ENCODE measurements at regions not wholly inside any gene's neighbourhood (a gene's known extent, or its start where the extent isn't known, plus 50 kb on each side); places are given as distances from the start of the nearest gene placed in this dataset.

- WGBS, 2 experiments (ENCODE audit: insufficient coverage in 2 of 2), result 86 to 87% methylated on average over 1 to 3 of the region's 7 CpGs
- Histone ChIP-seq H3K9me3 (ENCODE audit: control insufficient read depth, low read length) (no peaks in the 10 kb centered on the region), H3K4me3 (ENCODE audit: extremely low read depth, insufficient read depth, low read length, poor library complexity, severe bottlenecking) (no peak overlapping the region), H3K27ac (ENCODE audit: low read depth, low read length, severe bottlenecking) (no peak overlapping the region), H3K4me1 (ENCODE audit: control insufficient read depth, insufficient read depth, low read length, poor library complexity, severe bottlenecking) (no peaks in the 10 kb centered on the region), H3K36me3 (ENCODE audit: control insufficient read depth, insufficient read depth, low read length) (no peaks in the 10 kb centered on the region)
Measured at GRCh38 chr1:239297910-239298309, 88.5 kb upstream of the CHRM3 start.

GRCh38 chr1:239293350-239294110 lies 92.8 kb upstream of the CHRM3 start:
- H3K4me1 ChIP-seq (ENCODE audit: control insufficient read depth, insufficient read depth, low read length, poor library complexity, severe bottlenecking), result no peaks in the 10 kb centered on the region
- no peak overlapping the region for H3K27ac ChIP-seq (ENCODE audit: low read depth, low read length, severe bottlenecking)
- WGBS, 2 experiments (ENCODE audit: insufficient coverage in 2 of 2), result 84 to 90% methylated on average over 5 of the region's 7 CpGs

GRCh38 chr1:239288820-239289554 lies 97.4 kb upstream of the CHRM3 start:
- WGBS, 2 experiments (ENCODE audit: insufficient coverage in 2 of 2), result 71 to 75% methylated on average over 1 of the region's 1 CpG
- H3K27ac ChIP-seq (ENCODE audit: low read depth, low read length, severe bottlenecking), result no peak overlapping the region
- no peaks in the 10 kb centered on the region for H3K36me3 ChIP-seq (ENCODE audit: control insufficient read depth, insufficient read depth, low read length)
- H3K4me1 ChIP-seq (ENCODE audit: control insufficient read depth, insufficient read depth, low read length, poor library complexity, severe bottlenecking), result no peaks in the 10 kb centered on the region
- H3K4me3 ChIP-seq (ENCODE audit: extremely low read depth, insufficient read depth, low read length, poor library complexity, severe bottlenecking), result no peak overlapping the region
- H3K9me3 ChIP-seq (ENCODE audit: control insufficient read depth, low read length), result no peaks in the 10 kb centered on the region

More at GRCh38 chr1:239293350-239294110, 92.8 kb upstream of the CHRM3 start:
- Histone ChIP-seq H3K36me3 (ENCODE audit: control insufficient read depth, insufficient read depth, low read length) (no peaks in the 10 kb centered on the region), H3K9me3 (ENCODE audit: control insufficient read depth, low read length) (no peaks in the 10 kb centered on the region), H3K4me3 (ENCODE audit: extremely low read depth, insufficient read depth, low read length, poor library complexity, severe bottlenecking) (no peak overlapping the region)

GRCh38 chr1:239287296-239287695 lies 99.1 kb upstream of the CHRM3 start:
- Histone ChIP-seq H3K4me3 (ENCODE audit: extremely low read depth, insufficient read depth, low read length, poor library complexity, severe bottlenecking) (no peak overlapping the region), H3K27ac (ENCODE audit: low read depth, low read length, severe bottlenecking) (no peak overlapping the region), H3K9me3 (ENCODE audit: control insufficient read depth, low read length) (no peaks in the 10 kb centered on the region), H3K36me3 (ENCODE audit: control insufficient read depth, insufficient read depth, low read length) (no peaks in the 10 kb centered on the region), H3K4me1 (ENCODE audit: control insufficient read depth, insufficient read depth, low read length, poor library complexity, severe bottlenecking) (no peaks in the 10 kb centered on the region)
- no CpG with 5 or more reads among the region's 4 CpGs for WGBS, 2 experiments (ENCODE audit: insufficient coverage in 2 of 2)

GRCh38 chr1:239283216-239283615 lies 103.2 kb upstream of the CHRM3 start:
- Histone ChIP-seq H3K4me3 (ENCODE audit: extremely low read depth, insufficient read depth, low read length, poor library complexity, severe bottlenecking) (no peak overlapping the region), H3K36me3 (ENCODE audit: control insufficient read depth, insufficient read depth, low read length) (no peaks in the 10 kb centered on the region), H3K4me1 (ENCODE audit: control insufficient read depth, insufficient read depth, low read length, poor library complexity, severe bottlenecking) (no peaks in the 10 kb centered on the region), H3K9me3 (ENCODE audit: control insufficient read depth, low read length) (no peaks in the 10 kb centered on the region), H3K27ac (ENCODE audit: low read depth, low read length, severe bottlenecking) (no peak overlapping the region)
- WGBS, 2 experiments (ENCODE audit: insufficient coverage in 2 of 2), result 96 to 100% methylated on average over 1 to 4 of the region's 6 CpGs

- WGBS, 2 experiments (ENCODE audit: insufficient coverage in 2 of 2), result 85 to 92% methylated on average over 3 of the region's 3 CpGs
- Histone ChIP-seq H3K9me3 (ENCODE audit: control insufficient read depth, low read length) (no peaks in the 10 kb centered on the region), H3K36me3 (ENCODE audit: control insufficient read depth, insufficient read depth, low read length) (no peaks in the 10 kb centered on the region), H3K27ac (ENCODE audit: low read depth, low read length, severe bottlenecking) (no peak overlapping the region), H3K4me3 (ENCODE audit: extremely low read depth, insufficient read depth, low read length, poor library complexity, severe bottlenecking) (no peak overlapping the region), H3K4me1 (ENCODE audit: control insufficient read depth, insufficient read depth, low read length, poor library complexity, severe bottlenecking) (no peaks in the 10 kb centered on the region)
Measured at GRCh38 chr1:239282411-239282810, 104.0 kb upstream of the CHRM3 start.

GRCh38 chr1:239276051-239276450 lies 110.3 kb upstream of the CHRM3 start:
- Histone ChIP-seq H3K9me3 (ENCODE audit: control insufficient read depth, low read length) (no peaks in the 10 kb centered on the region), H3K27ac (ENCODE audit: low read depth, low read length, severe bottlenecking) (no peak overlapping the region), H3K36me3 (ENCODE audit: control insufficient read depth, insufficient read depth, low read length) (no peaks in the 10 kb centered on the region), H3K4me1 (ENCODE audit: control insufficient read depth, insufficient read depth, low read length, poor library complexity, severe bottlenecking) (no peaks in the 10 kb centered on the region), H3K4me3 (ENCODE audit: extremely low read depth, insufficient read depth, low read length, poor library complexity, severe bottlenecking) (no peak overlapping the region)
- 74 to 95% methylated on average over 2 to 5 of the region's 5 CpGs for WGBS, 2 experiments (ENCODE audit: insufficient coverage in 2 of 2)

GRCh38 chr1:239274242-239274830 lies 112.0 kb upstream of the CHRM3 start:
- WGBS, 2 experiments (ENCODE audit: insufficient coverage in 2 of 2), result 91 to 97% methylated on average over 2 to 4 of the region's 4 CpGs
- H3K27ac ChIP-seq (ENCODE audit: low read depth, low read length, severe bottlenecking), result no peak overlapping the region
- H3K36me3 ChIP-seq (ENCODE audit: control insufficient read depth, insufficient read depth, low read length), result no peaks in the 10 kb centered on the region
- no peaks in the 10 kb centered on the region for H3K4me1 ChIP-seq (ENCODE audit: control insufficient read depth, insufficient read depth, low read length, poor library complexity, severe bottlenecking)
- no peaks in the 10 kb centered on the region for H3K9me3 ChIP-seq (ENCODE audit: control insufficient read depth, low read length)
- no peak overlapping the region for H3K4me3 ChIP-seq (ENCODE audit: extremely low read depth, insufficient read depth, low read length, poor library complexity, severe bottlenecking)

GRCh38 chr1:239270509-239270908 lies 115.9 kb upstream of the CHRM3 start:
- H3K4me1 ChIP-seq (ENCODE audit: control insufficient read depth, insufficient read depth, low read length, poor library complexity, severe bottlenecking), result no peaks in the 10 kb centered on the region
- H3K9me3 ChIP-seq (ENCODE audit: control insufficient read depth, low read length), result no peaks in the 10 kb centered on the region
- H3K4me3 ChIP-seq (ENCODE audit: extremely low read depth, insufficient read depth, low read length, poor library complexity, severe bottlenecking), result no peak overlapping the region
- H3K36me3 ChIP-seq (ENCODE audit: control insufficient read depth, insufficient read depth, low read length), result no peaks in the 10 kb centered on the region
- H3K27ac ChIP-seq (ENCODE audit: low read depth, low read length, severe bottlenecking), result no peak overlapping the region
- 92% methylated on average over 5 of the region's 5 CpGs for WGBS, 2 experiments (ENCODE audit: insufficient coverage in 2 of 2)

- no peak overlapping the region for H3K4me3 ChIP-seq (ENCODE audit: extremely low read depth, insufficient read depth, low read length, poor library complexity, severe bottlenecking)
- WGBS, 2 experiments (ENCODE audit: insufficient coverage in 2 of 2), result 93 to 96% methylated on average over 2 to 4 of the region's 4 CpGs
- no peaks in the 10 kb centered on the region for H3K4me1 ChIP-seq (ENCODE audit: control insufficient read depth, insufficient read depth, low read length, poor library complexity, severe bottlenecking)
- no peaks in the 10 kb centered on the region for H3K36me3 ChIP-seq (ENCODE audit: control insufficient read depth, insufficient read depth, low read length)
- H3K27ac ChIP-seq (ENCODE audit: low read depth, low read length, severe bottlenecking), result no peak overlapping the region
- H3K9me3 ChIP-seq (ENCODE audit: control insufficient read depth, low read length), result no peaks in the 10 kb centered on the region
Measured at GRCh38 chr1:239269706-239270105, 116.7 kb upstream of the CHRM3 start.
